ENCODE measurements at regions not wholly inside any gene's neighbourhood (a gene's known extent, or its start where the extent isn't known, plus 50 kb on each side); places are given as distances from the start of the nearest gene placed in this dataset.

DNA sequence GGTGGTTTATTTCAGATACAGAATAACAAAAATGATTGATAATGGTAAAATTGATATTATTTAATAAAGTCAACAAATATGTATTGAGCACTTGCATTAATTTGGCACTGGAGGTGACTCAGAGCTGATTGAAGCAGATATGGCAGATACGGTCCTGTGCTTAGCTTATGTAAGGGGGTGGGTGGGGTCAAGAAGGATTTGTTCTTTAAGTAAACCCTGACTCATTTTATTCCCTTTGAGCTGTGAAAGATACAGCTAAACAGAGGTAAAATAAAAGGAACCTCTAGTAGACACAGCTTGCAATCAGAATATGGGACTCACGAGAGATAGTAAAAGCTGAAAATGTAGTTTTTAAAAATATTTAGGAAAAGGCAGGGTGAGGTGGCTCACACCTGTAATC lies 201.3 kb upstream of the CLINT1 start:
- Histone ChIP-seq H3K27ac (ENCODE audit: extremely low read length, insufficient read depth, low read length) (no peak overlapping the region), H3K27me3 (ENCODE audit: control insufficient read depth in 1 of 2, insufficient read depth in 2 of 2, low read length in 2 of 2) (no peaks in the 10 kb centered on the region; a peak in 1 of 5 replicates), H4K20me1 (ENCODE audit: insufficient read depth, low read length) (no peaks in the 10 kb centered on the region), H3K79me2 (ENCODE audit: insufficient read depth, low read length) (no peaks in the 10 kb centered on the region), H3K4me2 (ENCODE audit: low read depth, low read length) (no peak overlapping the region), H3K4me1 (ENCODE audit: insufficient read depth, low read length) (no peaks in the 10 kb centered on the region), H2AFZ (ENCODE audit: low read length) (no peak overlapping the region), H3K9me3 (ENCODE audit: low read length) (no peaks in the 10 kb centered on the region), H3K9ac (ENCODE audit: insufficient read depth, low read depth, low read length) (no peak overlapping the region), H3K4me3 (replicated peaks in 1 of 3; ENCODE audit: insufficient read depth in 1 of 3, low read depth in 2 of 3, low read length in 3 of 3) (no peak overlapping the region), H3K36me3 (replicated peaks in 1 of 2; ENCODE audit: control insufficient read depth in 1 of 2, insufficient read depth in 2 of 2, low read length in 2 of 2) (no peaks in the 10 kb centered on the region)
- ATAC-seq = no peak
- no TSS peak for BruUV-seq (replicated peaks)
- TF ChIP-seq, protein P1, sequence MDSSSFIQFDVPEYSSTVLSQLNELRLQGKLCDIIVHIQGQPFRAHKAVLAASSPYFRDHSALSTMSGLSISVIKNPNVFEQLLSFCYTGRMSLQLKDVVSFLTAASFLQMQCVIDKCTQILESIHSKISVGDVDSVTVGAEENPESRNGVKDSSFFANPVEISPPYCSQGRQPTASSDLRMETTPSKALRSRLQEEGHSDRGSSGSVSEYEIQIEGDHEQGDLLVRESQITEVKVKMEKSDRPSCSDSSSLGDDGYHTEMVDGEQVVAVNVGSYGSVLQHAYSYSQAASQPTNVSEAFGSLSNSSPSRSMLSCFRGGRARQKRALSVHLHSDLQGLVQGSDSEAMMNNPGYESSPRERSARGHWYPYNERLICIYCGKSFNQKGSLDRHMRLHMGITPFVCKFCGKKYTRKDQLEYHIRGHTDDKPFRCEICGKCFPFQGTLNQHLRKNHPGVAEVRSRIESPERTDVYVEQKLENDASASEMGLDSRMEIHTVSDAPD (CRISPR knock-in tag; IDR thresholded peaks at IDR 0.05) = no peak
- TF ChIP-seq ZNF644 (CRISPR knock-in tag; IDR thresholded peaks at IDR 0.05; ENCODE audit: low read depth) (no peak), CAMTA2 (CRISPR knock-in tag; IDR thresholded peaks at IDR 0.05; ENCODE audit: borderline replicate concordance) (no peak), ZNF713 (CRISPR knock-in tag; IDR thresholded peaks at IDR 0.05) (no peak), ZNF224 (CRISPR knock-in tag; IDR thresholded peaks at IDR 0.05) (no peak)
- TF ChIP-seq, protein P2, sequence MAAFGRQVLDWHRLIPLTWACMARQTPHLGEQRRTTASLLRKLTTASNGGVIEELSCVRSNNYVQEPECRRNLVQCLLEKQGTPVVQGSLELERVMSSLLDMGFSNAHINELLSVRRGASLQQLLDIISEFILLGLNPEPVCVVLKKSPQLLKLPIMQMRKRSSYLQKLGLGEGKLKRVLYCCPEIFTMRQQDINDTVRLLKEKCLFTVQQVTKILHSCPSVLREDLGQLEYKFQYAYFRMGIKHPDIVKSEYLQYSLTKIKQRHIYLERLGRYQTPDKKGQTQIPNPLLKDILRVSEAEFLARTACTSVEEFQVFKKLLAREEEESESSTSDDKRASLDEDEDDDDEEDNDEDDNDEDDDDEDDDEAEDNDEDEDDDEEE (CRISPR knock-in tag; IDR thresholded peaks at IDR 0.05) = no peak
- no peak for FAIRE-seq
- in situ Hi-C loops (cut with HindIII; ENCODE audit: extremely low pct_ligation_motif_present, low pct_unique_long_range_greater_than_20kb) = no loop called here
- intact Hi-C loops (cut with micrococcal nuclease; ENCODE audit: unreplicated experiment) = no loop called here
- DNase-seq (ENCODE audit: low spot score) = no peak
- CTCF ChIA-PET (ENCODE audit: low intra/inter-chr PET ratio, low total read pairs) = no interaction called here
- WGBS (ENCODE audit: low lambda C conversion rate) = 7% methylated on average over 2 of the region's 2 CpGs
- POLR2A ChIA-PET = no interaction called here
